GM19468 (cell line): ENCODE measurements at regions not wholly inside any gene's neighbourhood (a gene's known extent, or its start where the extent isn't known, plus 50 kb on each side); places are given as distances from the start of the nearest gene placed in this dataset.
"Not testable (repeated sequence)": the region's sequence is repeated elsewhere in the genome, so short reads cannot be mapped to it uniquely, and the experiment has no call there.

ENCODE experiments used
- ATAC-seq: cut with Tn5 transposase; IDR thresholded peaks from one replicate; pipeline ENCODE4 v1.9.1; 2021; ENCODE audit warnings: mild to moderate bottlenecking, moderate library complexity, moderate number of reproducible peaks; ENCODE audit not compliant: unreplicated experiment; ENCODE audit errors: extremely low read depth

GRCh38 chr1:112092656-112093371 lies 103.3 kb upstream of the KCND3 start:
- no peak for ATAC-seq

GRCh38 chr1:112093372-112093694 lies 103.9 kb upstream of the KCND3 start:
- no peak for ATAC-seq

- ATAC-seq = no peak
Observed at GRCh38 chr1:112099979-112100378, 110.5 kb upstream of the KCND3 start.

- no peak for ATAC-seq
Observed at GRCh38 chr1:112105557-112105956, 116.1 kb upstream of the KCND3 start.

- no peak for ATAC-seq
Observed at GRCh38 chr1:112110031-112110430, 120.6 kb upstream of the KCND3 start.

GRCh38 chr1:112111734-112112133 lies 122.3 kb upstream of the KCND3 start:
- no peak for ATAC-seq

GRCh38 chr1:112114540-112114939 lies 125.1 kb upstream of the KCND3 start:
- no peak for ATAC-seq

- no peak for ATAC-seq
Observed at GRCh38 chr1:112126598-112126997, 137.1 kb upstream of the KCND3 start.

GRCh38 chr1:112127606-112128005 lies 138.1 kb upstream of the KCND3 start:
- ATAC-seq = not testable (repeated sequence)

- no peak for ATAC-seq
Observed at GRCh38 chr1:112133487-112133886, 144.0 kb upstream of the KCND3 start.

- ATAC-seq = no peak
Observed at GRCh38 chr1:112140743-112141142, 151.3 kb upstream of the KCND3 start.

GRCh38 chr1:112141301-112141700 lies 151.8 kb upstream of the KCND3 start:
- no peak for ATAC-seq

- ATAC-seq = no peak
Observed at GRCh38 chr1:112141923-112142322, 152.5 kb upstream of the KCND3 start.

GRCh38 chr1:112143871-112144441 lies 154.5 kb upstream of the KCND3 start:
- ATAC-seq = no peak

GRCh38 chr1:112144733-112145426 lies 155.4 kb upstream of the KCND3 start:
- ATAC-seq = no peak

- no peak for ATAC-seq
Observed at GRCh38 chr1:112146201-112146715, 156.8 kb upstream of the KCND3 start.

- ATAC-seq = not testable (repeated sequence)
Observed at GRCh38 chr1:112160214-112160613, 170.7 kb upstream of the KCND3 start.

- ATAC-seq = no peak
Observed at GRCh38 chr1:112165375-112165774, 175.9 kb upstream of the KCND3 start.

- no peak for ATAC-seq
Observed at GRCh38 chr1:112169517-112169916, 180.0 kb upstream of the KCND3 start.

GRCh38 chr1:112172294-112172882 lies 182.9 kb upstream of the KCND3 start:
- no peak for ATAC-seq

GRCh38 chr1:112177314-112177713 lies 187.8 kb upstream of the KCND3 start:
- ATAC-seq = no peak
